Naive thymus-derived CD8-positive, alpha-beta T cell (primary cell): ENCODE measurements at regions not wholly inside any gene's neighbourhood (a gene's known extent, or its start where the extent isn't known, plus 50 kb on each side); places are given as distances from the start of the nearest gene placed in this dataset.
A peak's percentile ranks its signal among the peaks of the same experiment; 100 is the strongest.

Source experiments
- ATAC-seq, 2 donors: fragments of 150-1000 bp; cut with Tn5 transposase in 1 of 2; sonication (Bioruptor Pico), chemical (Tn5 transposase) in 1 of 2; 1 replicate in 1 of 2; 2 replicates in 1 of 2; pipeline ENCODE4 v1.10.0; 2021; ENCODE audit warnings: mild to moderate bottlenecking in 2 of 2, moderate library complexity in 2 of 2
- POLR2A ChIA-PET: fragments of 350-600 bp; sonication (Branson Sonifier 250); formaldehyde crosslinking; loops from one replicate; lab custom pipeline; 2021; ENCODE audit warnings: antibody characterized with exemption; lab: Charles Lee
- DNase-seq, 10 donors: peaks; one replicate each; pipeline versions ENCODE4 v3.0.0 to v3.0.0-alpha.2; 2020 to 2022
- H3K27ac Mint-ChIP-seq, 10 donors: one replicate each; pipeline ENCODE4 v1.8.0; 2020 to 2022; ENCODE audit warnings: mild to moderate bottlenecking in 10 of 10, mixed read lengths in 10 of 10, moderate library complexity in 4 of 10, inconsistent platforms in 1 of 10
- H3K27me3 Mint-ChIP-seq, 5 donors: one replicate each; pipeline ENCODE4 v1.8.0; 2021 to 2022; ENCODE audit warnings: mixed read lengths in 5 of 5
- H3K36me3 Mint-ChIP-seq, 3 donors: one replicate each; pipeline ENCODE4 v1.8.0; 2020 to 2022; ENCODE audit warnings: mixed read lengths in 3 of 3, mild to moderate bottlenecking in 2 of 3, inconsistent platforms in 1 of 3
- H3K4me1 Mint-ChIP-seq, 4 donors: one replicate each; pipeline ENCODE4 v1.8.0; 2021 to 2022; ENCODE audit warnings: mixed read lengths in 4 of 4
- H3K4me3 Mint-ChIP-seq, 10 donors: one replicate each; pipeline ENCODE4 v1.8.0; 2020 to 2022; ENCODE audit warnings: mild to moderate bottlenecking in 10 of 10, mixed read lengths in 10 of 10, moderate library complexity in 6 of 10, inconsistent platforms in 1 of 10
- H3K9me3 Mint-ChIP-seq, 9 donors: one replicate each; pipeline ENCODE4 v1.8.0; 2020 to 2022; ENCODE audit warnings: mixed read lengths in 9 of 9, mild to moderate bottlenecking in 3 of 9, inconsistent platforms in 1 of 9, moderate library complexity in 1 of 9

- peaks cover 21 to 47% (median 40%) of the 10 kb centered on the region in 4 donors for H3K4me1 Mint-ChIP-seq
- H3K9me3 Mint-ChIP-seq, result no peaks in the 10 kb centered on the region
- H3K27me3 Mint-ChIP-seq, result no peaks in the 10 kb centered on the region
- POLR2A ChIA-PET, result no interaction called here
- no peak overlapping the region for H3K4me3 Mint-ChIP-seq
- H3K36me3 Mint-ChIP-seq, result peaks cover 0 to 2% (median 0%) of the 10 kb centered on the region in 3 donors
- no peak overlapping the region for H3K27ac Mint-ChIP-seq
- no peak for ATAC-seq
- no peak for DNase-seq
Observed at GRCh38 chr4:108567831-108568230, 52.5 kb upstream of the RPL34 start.

- DNase-seq (no peak), ATAC-seq (no peak)
- Mint-ChIP-seq H3K4me1 (peaks cover 9 to 18% (median 17%) of the 10 kb centered on the region in 4 donors), H3K27ac (no peak overlapping the region), H3K4me3 (no peak overlapping the region), H3K27me3 (no peaks in the 10 kb centered on the region), H3K36me3 (peaks cover 0 to 3% (median 0%) of the 10 kb centered on the region in 3 donors), H3K9me3 (no peaks in the 10 kb centered on the region)
- POLR2A ChIA-PET, result no interaction called here
Observed at GRCh38 chr4:108561116-108561515, 59.3 kb upstream of the RPL34 start.

- peaks cover 9 to 18% (median 17%) of the 10 kb centered on the region in 4 donors for H3K4me1 Mint-ChIP-seq
- H3K9me3 Mint-ChIP-seq, result no peaks in the 10 kb centered on the region
- DNase-seq (no peak), ATAC-seq (no peak)
- H3K27me3 Mint-ChIP-seq, result no peaks in the 10 kb centered on the region
- no peak overlapping the region for H3K27ac Mint-ChIP-seq
- POLR2A ChIA-PET, result no interaction called here
- H3K4me3 Mint-ChIP-seq, result no peak overlapping the region
- peaks cover 0 to 3% (median 0%) of the 10 kb centered on the region in 3 donors for H3K36me3 Mint-ChIP-seq
Observed at GRCh38 chr4:108560616-108561015, 59.8 kb upstream of the RPL34 start.

- Mint-ChIP-seq H3K27ac (no peak overlapping the region), H3K4me3 (no peak overlapping the region), H3K4me1 (peaks cover 5 to 16% (median 14%) of the 10 kb centered on the region in 4 donors), H3K36me3 (peaks cover 0 to 3% (median 0%) of the 10 kb centered on the region in 3 donors), H3K9me3 (no peaks in the 10 kb centered on the region), H3K27me3 (no peaks in the 10 kb centered on the region)
- POLR2A ChIA-PET, result no interaction called here
- DNase-seq (no peak), ATAC-seq (no peak)
Observed at GRCh38 chr4:108559911-108560310, 60.5 kb upstream of the RPL34 start.

GRCh38 chr4:108559068-108559793 is 61.1 kb upstream of the RPL34 start:
- no peak for ATAC-seq
- Mint-ChIP-seq H3K9me3 (no peaks in the 10 kb centered on the region), H3K36me3 (peaks cover 0 to 3% (median 0%) of the 10 kb centered on the region in 3 donors), H3K27me3 (no peaks in the 10 kb centered on the region), H3K27ac (no peak overlapping the region), H3K4me1 (peaks cover 3 to 15% (median 8%) of the 10 kb centered on the region in 4 donors), H3K4me3 (no peak overlapping the region)
- no peak for DNase-seq
- POLR2A ChIA-PET, result no interaction called here

GRCh38 chr4:108556588-108557200 is 63.7 kb upstream of the RPL34 start:
- peaks cover 0 to 15% (median 7%) of the 10 kb centered on the region in 4 donors for H3K4me1 Mint-ChIP-seq
- ATAC-seq (no peak), DNase-seq (no peak)
- H3K27ac Mint-ChIP-seq, result no peak overlapping the region
- H3K36me3 Mint-ChIP-seq, result peaks cover 0 to 15% (median 10%) of the 10 kb centered on the region in 3 donors
- no peak overlapping the region for H3K4me3 Mint-ChIP-seq
- POLR2A ChIA-PET, result no interaction called here
- H3K27me3 Mint-ChIP-seq, result no peaks in the 10 kb centered on the region
- H3K9me3 Mint-ChIP-seq, result peaks cover 0 to 12% (median 2%) of the 10 kb centered on the region in 9 donors

GRCh38 chr4:108556166-108556565 is 64.2 kb upstream of the RPL34 start:
- no peak for DNase-seq
- no peak overlapping the region for H3K4me3 Mint-ChIP-seq
- H3K9me3 Mint-ChIP-seq, result peaks cover 0 to 16% (median 2%) of the 10 kb centered on the region in 9 donors
- H3K27me3 Mint-ChIP-seq, result no peaks in the 10 kb centered on the region
- no peak overlapping the region for H3K27ac Mint-ChIP-seq
- POLR2A ChIA-PET, result no interaction called here
- peaks cover 0 to 13% (median 5%) of the 10 kb centered on the region in 4 donors for H3K4me1 Mint-ChIP-seq
- peaks cover 4 to 18% (median 12%) of the 10 kb centered on the region in 3 donors for H3K36me3 Mint-ChIP-seq
- ATAC-seq, result no peak

- DNase-seq, result no peak
- POLR2A ChIA-PET, result no interaction called here
- H3K27ac Mint-ChIP-seq, result peak overlapping the region in 2 of 10 donors; percentile 8 to 17
Observed at GRCh38 chr4:108555701-108556100, 64.7 kb upstream of the RPL34 start.

GRCh38 chr4:108547682-108548081 is 72.7 kb upstream of the RPL34 start:
- Mint-ChIP-seq H3K36me3 (peaks cover 10 to 42% (median 36%) of the 10 kb centered on the region in 3 donors), H3K27ac (no peak overlapping the region), H3K9me3 (peaks cover 11 to 66% (median 31%) of the 10 kb centered on the region in 9 donors), H3K4me3 (no peak overlapping the region), H3K27me3 (no peaks in the 10 kb centered on the region), H3K4me1 (peaks cover 3 to 9% (median 5%) of the 10 kb centered on the region in 4 donors)
- no peak for DNase-seq
- POLR2A ChIA-PET, result no interaction called here
- no peak for ATAC-seq

More at GRCh38 chr4:108555701-108556100, 64.7 kb upstream of the RPL34 start:
- Mint-ChIP-seq H3K36me3 (peaks cover 4 to 23% (median 13%) of the 10 kb centered on the region in 3 donors), H3K4me1 (peaks cover 0 to 8% (median 4%) of the 10 kb centered on the region in 4 donors), H3K4me3 (no peak overlapping the region), H3K9me3 (peaks cover 0 to 20% (median 2%) of the 10 kb centered on the region in 9 donors), H3K27me3 (no peaks in the 10 kb centered on the region)
- ATAC-seq, result no peak

GRCh38 chr4:108546728-108547127 is 73.6 kb upstream of the RPL34 start:
- POLR2A ChIA-PET, result no interaction called here
- ATAC-seq (no peak), DNase-seq (no peak)
- no peaks in the 10 kb centered on the region for H3K27me3 Mint-ChIP-seq
- H3K9me3 Mint-ChIP-seq, result peaks cover 11 to 59% (median 29%) of the 10 kb centered on the region in 9 donors
- peaks cover 8 to 14% (median 10%) of the 10 kb centered on the region in 4 donors for H3K4me1 Mint-ChIP-seq
- peaks cover 11 to 39% (median 28%) of the 10 kb centered on the region in 3 donors for H3K36me3 Mint-ChIP-seq
- no peak overlapping the region for H3K27ac Mint-ChIP-seq
- no peak overlapping the region for H3K4me3 Mint-ChIP-seq

- peaks cover 13 to 25% (median 22%) of the 10 kb centered on the region in 4 donors for H3K4me1 Mint-ChIP-seq
- H3K36me3 Mint-ChIP-seq, result peaks cover 8 to 27% (median 12%) of the 10 kb centered on the region in 3 donors
- H3K4me3 Mint-ChIP-seq, result no peak overlapping the region
- no peaks in the 10 kb centered on the region for H3K27me3 Mint-ChIP-seq
- H3K9me3 Mint-ChIP-seq, result peaks cover 11 to 39% (median 25%) of the 10 kb centered on the region in 9 donors
- ATAC-seq (no peak), DNase-seq (no peak)
- H3K27ac Mint-ChIP-seq, result peak overlapping the region in 1 of 10 donors; percentile 32
- POLR2A ChIA-PET, result interaction anchor here (0.7 to 1.3 kb wide), 3 partner anchors 10 to 27 kb away, joined by 3 to 7 read pairs (median 3); no protein-coding TSS in a partner anchor
Observed at GRCh38 chr4:108544481-108544880, 75.9 kb upstream of the RPL34 start.

GRCh38 chr4:108543359-108543968 is 76.9 kb upstream of the RPL34 start:
- Mint-ChIP-seq H3K27me3 (no peaks in the 10 kb centered on the region), H3K4me3 (no peak overlapping the region), H3K9me3 (peaks cover under 1 to 29% (median 18%) of the 10 kb centered on the region in 9 donors), H3K4me1 (peaks cover 13 to 26% (median 23%) of the 10 kb centered on the region in 4 donors), H3K27ac (peak overlapping the region in 1 of 10 donors; percentile 68), H3K36me3 (peaks cover 2 to 17% (median 11%) of the 10 kb centered on the region in 3 donors)
- POLR2A ChIA-PET, result interaction anchor here (1.4 kb wide), 1 partner anchor 11 kb away, joined by 3 read pairs; no protein-coding TSS in a partner anchor
- no peak for ATAC-seq
- DNase-seq, result no peak
